HG03342 (cell line): ENCODE measurements at regions not wholly inside any gene's neighbourhood (a gene's known extent, or its start where the extent isn't known, plus 50 kb on each side); places are given as distances from the start of the nearest gene placed in this dataset.

Experiments used
- ATAC-seq: cut with Tn5 transposase; IDR thresholded peaks from one replicate; pipeline ENCODE4 v1.9.1; 2021; ENCODE audit warnings: mild to moderate bottlenecking, moderate library complexity; ENCODE audit not compliant: unreplicated experiment

DNA sequence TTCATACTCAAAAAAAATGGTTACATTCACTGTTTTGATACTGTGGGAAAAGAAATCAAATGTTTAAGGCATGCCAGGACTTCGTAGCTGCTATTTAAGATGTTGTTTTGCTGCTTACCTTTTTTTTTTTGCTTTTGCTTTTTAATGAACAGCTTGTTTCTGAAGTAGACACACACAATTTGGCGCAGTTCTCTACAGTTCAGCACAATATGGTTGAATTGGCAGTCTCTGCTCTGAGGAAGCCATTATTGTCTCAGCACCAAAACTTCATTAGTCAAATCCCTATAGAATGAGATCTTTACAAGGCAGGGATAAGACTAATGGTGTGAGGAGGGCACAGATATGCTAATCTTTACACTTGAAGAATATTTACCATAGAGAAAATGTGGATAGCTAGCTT, 197.6 kb downstream of the SLITRK5 start:
- no peak for ATAC-seq

DNA sequence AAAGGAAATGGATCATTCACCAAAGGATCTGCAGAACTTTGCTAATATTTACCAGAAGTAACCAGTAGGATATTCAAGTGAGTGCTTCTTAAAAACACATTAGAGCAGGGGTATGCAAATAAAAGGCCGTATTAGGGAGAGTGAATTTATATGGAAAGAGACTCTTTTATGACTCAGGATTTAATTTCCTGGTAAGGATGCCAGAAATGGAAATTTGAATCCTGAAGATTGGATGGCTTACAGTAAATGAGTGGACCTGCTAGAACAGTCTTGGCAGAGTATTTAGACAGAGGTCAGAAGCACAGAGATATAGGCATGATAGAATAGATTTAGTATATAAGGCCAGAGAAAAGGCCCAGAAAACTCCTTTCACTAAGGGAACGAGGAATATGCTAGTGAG, 201.6 kb downstream of the SLITRK5 start:
- no peak for ATAC-seq

DNA sequence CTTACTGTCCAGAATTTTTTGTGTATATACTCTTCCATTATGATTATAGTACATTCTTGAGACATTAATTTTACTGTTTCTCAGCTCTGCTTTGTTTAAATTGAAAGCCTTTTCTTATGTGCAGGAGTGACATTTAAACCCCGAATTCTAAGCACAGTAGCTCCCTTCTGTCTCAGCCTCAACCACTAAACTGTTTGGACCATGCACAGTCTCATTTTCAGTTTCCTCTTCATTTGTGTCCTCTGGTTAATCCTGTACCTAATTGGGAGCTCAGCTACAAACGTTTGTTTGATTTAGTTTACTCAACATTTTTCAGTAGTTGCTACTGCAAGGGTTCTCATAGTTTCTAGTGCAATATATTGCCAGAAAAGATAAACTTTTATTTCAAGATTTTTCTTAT, 206.3 kb downstream of the SLITRK5 start:
- ATAC-seq, result no peak

DNA sequence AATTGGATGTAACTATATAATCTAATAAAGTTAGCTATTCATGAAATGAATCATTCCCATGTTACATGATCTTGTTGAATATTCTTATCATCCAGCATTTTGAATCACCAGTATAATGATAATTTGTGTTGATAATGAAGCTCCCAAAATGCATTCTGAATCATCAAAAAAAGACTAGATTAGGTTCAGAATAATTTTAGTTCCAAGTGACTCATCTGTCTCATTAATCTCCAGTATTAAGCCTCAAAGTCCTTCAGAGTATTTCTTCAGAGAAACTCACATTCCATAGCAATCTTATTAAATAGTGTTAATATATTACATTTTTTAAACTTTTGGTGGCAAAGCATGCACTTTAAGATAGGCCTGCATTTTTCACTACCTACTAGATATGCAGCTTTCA, 207.5 kb downstream of the SLITRK5 start:
- no peak for ATAC-seq

DNA sequence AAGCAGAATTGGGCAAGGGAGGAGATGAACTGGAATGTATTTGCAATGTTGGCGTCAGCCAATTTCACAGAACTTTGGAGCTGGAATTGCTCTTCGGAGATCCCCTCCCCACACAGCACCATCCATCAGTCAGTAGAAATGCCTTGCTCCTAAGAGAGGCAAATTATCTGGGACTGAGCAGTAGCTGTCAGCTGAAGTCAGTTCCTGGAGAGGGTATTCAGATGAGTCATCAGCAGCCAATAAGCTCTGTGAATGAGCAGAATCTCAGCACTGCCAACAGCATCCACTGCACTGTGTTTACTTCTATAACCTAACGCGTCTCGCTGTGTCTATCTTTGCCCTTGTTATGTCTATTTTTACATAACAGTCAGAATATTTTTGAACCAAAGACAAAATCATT, 213.7 kb downstream of the SLITRK5 start:
- ATAC-seq, result no peak

DNA sequence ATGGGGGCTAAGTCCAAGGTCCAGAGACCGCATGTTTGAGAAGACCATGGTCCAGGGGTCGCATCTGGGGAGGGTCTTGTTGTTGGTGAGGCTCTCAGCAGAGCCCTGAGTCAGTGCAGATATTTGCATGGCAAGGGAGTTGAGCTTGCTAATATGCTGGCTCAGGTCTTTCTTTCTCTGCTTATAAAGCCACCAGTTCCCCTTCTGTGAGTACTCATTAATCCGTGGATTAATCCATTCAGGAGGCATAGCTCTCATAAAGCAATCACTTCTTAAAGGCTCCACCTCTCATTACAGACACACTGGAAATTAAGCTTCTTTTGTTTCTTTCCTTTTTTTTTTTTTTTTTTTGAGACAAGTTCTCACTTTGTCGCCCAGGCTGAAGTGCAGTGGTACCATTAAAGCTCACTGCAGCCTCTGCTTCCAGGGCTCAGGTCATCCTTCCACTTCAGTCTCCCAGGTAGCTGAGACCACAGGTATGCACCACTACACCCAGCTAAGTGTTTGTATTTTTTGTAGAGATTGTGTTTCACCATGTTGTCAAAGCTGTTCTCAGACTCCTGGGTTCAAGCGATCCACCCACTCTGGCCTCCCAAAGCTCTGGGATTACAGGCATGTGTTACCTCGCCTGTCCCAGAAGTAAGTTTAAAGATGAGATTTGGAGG, 216.4 kb downstream of the SLITRK5 start:
- ATAC-seq, result no peak

DNA sequence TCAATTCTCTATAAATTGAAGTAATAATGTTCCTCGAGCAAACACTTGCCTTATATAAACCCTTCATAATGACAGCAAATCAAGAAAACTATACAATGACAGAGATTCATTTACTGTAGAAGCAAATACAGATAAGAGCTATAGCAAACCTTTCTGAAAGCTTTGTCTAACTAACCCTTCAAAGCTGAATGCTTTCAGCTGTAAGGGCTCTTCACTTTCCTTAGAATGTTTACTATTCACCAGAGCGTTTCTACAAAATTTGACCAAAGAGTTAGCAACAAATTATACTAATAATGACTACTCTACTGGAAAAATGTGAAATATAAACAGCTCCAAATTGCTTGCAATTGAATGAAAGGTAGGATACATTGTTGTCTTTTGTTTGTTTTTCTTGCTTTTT, 218.1 kb downstream of the SLITRK5 start:
- ATAC-seq, result no peak

DNA sequence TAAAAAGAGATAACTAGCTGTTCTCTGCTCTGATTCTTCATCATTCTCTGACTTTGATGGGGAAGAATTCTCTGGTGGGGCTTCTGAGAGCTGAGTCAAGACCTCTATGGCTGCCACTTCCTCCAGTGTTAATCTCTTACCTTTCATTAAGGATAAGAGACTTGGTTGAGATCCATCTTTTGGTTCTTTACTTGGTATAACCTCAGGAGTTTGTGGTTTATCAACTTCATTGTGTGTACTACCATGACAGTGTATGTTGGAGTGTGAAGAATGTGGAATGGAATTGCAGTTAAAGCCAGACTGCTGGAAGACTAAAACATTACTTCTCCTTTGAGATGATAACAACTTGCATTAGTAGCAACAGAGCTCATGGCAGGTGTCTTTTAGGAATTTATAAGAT, 222.0 kb downstream of the SLITRK5 start:
- ATAC-seq, result no peak

DNA sequence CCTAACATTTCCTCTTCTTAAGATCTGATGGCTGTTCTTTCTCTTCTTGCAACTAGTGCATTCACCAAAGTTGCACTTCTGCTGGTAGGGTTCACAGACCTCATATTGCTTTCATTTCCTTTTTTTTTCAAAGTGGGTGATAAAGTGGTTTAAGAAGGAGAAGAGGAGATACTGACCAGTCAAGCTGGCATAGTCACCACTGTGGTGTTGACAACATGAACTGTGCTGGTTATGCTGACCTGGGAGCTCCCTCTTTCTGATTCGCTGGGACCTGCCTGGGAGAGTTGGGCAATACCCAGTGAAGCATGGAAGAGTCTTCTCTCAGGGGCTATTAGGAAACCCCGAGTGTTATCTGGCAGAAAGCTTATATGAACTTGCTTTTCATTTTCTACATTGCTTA, 222.9 kb downstream of the SLITRK5 start:
- ATAC-seq, result no peak

DNA sequence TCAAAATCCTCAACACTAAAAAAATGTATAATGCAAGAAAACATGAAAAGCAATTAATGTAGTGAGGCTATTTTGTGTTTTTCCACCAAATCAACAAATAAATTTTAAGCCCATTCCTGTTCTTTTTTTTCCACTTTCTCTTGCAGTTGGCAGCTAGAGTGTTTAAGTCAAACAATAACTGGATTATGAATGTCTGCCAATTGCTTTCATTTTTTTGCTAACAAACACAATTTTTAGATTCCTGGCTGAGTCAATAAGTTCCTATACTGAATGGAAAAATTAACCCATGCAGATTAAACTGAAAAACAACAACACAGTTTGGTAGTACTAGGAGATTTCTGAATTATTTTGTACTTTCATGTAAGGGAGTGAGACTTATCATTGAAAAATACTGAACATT, 232.4 kb downstream of the SLITRK5 start:
- no peak for ATAC-seq

DNA sequence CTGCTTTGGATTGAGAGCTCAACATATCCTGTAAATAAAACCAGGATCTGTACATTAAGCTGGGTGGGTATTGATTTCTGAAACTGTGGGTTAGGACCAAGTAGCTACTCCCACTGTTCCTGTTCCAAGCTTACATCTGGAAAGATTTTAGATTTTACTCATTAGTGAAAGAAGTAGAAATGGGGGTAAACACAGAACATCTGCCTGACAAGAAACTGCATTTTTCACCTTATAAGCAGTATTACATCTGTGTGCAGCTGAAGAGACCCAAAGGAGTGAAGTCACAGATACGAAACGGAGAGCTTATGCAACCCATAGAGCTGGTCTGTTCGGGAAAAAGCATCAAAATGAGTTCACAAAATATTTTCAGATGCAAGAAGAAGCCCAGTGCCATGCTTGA, 235.2 kb downstream of the SLITRK5 start:
- no peak for ATAC-seq

DNA sequence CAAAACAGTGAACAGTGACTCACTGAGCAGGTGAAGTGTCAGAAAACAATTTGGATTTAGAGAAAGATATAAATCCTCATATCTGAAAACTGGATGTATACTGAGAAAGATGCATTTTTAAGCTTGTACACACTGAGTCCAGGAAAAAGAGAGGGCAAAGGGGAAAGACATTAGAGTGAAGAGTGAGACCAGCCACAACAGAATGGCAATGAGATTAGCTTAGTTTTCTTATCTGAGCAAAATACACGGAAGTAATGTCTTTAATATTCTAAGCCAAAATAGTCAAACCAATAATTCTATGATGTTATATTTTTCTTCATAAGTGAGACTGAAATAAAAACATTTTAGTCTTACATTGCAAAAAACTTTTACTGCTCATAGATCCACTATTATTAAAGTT, 236.0 kb downstream of the SLITRK5 start:
- no peak for ATAC-seq

DNA sequence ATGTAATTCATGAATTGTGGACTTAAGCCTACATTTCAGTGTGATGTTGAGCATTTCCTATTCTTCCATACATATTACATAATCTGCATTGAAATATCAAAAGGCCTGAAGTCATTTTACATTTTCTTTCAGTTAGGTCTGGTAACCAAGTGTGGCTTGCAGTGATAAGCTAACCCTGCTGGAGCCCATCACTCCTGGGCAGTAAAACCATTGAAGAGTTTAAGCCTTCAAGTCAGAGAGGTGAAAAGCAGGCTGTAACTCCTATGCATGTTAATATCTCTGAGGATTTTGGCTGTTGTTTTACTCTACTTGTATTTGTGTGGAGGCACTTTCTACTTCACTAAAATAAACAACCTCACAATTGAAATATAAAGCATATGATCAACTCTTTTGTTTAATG, 248.8 kb downstream of the SLITRK5 start:
- ATAC-seq, result no peak

DNA sequence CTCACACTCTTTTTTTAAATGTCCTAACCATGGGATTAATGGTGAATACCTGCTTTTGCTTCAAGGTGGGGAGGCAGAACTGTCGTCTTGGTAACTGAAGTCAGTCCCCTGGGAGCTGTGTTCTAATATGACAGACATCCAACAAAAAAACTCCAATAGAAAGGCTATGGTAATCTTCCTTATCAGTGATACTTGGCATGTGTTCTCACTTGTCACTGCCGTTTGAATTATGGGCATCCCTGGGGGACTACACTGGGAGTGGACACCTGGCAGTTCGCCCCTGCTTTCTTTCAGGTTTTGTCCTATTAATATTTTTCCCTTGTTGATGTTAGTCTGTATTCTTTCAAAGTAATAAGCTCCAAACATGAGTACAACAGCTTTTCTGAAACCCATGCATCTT, 252.6 kb downstream of the SLITRK5 start:
- no peak for ATAC-seq

DNA sequence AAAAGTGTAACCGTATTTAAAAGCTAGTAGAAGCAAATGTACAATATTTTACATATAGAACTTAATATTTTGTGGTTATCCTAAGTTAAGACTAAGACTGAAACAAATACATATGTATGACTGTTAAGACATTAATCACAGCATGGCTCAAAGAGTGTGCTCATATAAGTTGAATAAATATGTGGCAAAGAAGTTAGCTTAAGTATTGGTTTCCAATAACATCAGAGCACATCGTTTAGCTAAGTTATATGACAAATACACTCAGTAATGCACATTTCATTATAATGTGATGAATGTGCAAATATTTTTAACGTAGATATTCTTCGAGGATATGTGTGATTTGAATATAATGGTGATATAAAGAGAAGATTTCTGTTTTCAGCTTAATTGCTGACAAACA, 253.8 kb downstream of the SLITRK5 start:
- no peak for ATAC-seq

DNA sequence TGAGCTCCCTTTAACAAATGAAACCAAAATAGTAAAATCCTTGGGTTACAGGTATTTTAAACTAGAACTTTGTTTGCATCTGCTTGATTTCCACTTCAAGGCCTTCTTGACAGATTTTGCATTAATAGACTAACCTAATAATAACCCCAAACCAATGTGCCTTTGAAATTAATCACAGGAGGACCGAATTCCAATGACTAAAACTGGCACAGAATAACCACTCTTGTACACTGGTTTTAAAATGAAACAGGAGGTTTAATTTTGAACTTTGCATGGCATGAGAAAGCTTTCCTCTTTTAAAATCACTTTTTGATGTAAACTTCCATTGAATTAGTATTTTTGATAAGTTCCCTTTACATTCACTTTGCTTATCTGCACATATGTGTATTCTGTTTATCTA, 269.6 kb downstream of the SLITRK5 start:
- no peak for ATAC-seq

DNA sequence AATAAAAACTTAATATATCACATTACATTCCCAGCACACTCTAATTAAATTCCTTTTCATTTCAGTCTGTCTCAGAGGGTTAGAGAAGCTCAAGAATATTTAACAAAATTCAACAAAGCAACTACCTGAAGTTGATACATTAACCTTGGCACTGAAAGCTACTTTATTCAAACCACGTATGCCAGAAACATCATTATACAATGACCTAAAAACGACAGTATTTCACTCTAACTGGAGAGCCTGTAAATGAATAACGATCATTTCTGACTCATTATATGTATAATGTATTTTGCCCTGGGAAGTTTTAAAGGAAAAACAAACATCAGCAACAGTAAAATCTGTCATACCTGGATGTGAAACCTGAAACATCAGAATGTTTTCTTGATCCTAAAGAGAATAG, 270.1 kb downstream of the SLITRK5 start:
- no peak for ATAC-seq

DNA sequence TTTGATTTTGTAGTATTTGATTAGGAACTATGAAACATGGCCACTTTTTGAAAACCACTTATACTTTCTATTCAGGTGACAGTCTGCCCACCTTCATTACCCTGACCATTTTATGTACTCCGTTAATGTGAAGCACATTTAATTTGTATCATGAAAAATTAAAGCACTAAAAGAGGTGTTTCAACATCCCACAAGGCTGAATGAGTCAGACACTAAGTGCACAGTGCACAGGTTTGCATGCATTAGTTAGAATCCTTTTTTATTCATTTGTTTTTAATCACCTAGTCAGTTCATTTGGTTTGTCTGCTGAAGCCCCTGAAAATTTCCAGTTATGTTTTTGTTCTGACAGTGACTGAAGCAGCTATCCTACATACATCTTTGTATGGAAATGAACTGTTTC, 271.0 kb downstream of the SLITRK5 start:
- no peak for ATAC-seq

DNA sequence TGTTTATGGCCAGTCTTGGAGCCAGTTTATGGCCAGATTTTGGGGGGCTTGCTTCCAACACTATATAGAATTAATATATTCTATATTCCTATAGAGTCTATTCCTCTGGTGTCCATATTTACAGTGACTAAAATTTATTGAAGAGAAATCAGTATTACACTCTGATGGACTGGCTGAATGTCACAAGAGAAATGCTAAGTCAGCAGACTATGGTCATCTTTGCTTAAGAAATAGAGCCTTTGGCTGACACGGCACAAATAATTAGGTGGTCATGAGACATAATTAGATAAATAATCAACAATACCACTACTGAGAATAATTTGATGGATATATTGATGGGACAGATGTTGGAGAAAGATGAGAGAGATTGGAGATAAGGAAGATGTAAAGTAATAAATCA, 272.9 kb downstream of the SLITRK5 start:
- ATAC-seq, result no peak

DNA sequence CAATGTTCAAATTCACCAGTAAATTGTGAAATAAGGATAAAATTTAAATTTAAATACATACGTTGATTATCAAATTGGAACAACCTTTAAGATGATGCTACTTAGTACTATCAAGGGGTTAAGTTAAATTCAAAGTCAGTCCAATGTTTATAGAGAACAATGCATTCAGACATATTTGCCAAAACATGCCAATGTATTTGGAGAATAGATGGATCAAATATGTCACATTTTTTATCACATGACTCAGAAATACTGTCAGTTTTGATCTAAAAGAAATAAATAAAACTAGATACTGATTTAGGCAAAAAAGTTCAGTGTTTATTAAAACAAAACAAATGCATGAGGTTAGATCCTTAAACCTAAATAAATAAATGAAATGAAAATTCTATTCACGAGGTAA, 281.2 kb downstream of the SLITRK5 start:
- ATAC-seq, result no peak

DNA sequence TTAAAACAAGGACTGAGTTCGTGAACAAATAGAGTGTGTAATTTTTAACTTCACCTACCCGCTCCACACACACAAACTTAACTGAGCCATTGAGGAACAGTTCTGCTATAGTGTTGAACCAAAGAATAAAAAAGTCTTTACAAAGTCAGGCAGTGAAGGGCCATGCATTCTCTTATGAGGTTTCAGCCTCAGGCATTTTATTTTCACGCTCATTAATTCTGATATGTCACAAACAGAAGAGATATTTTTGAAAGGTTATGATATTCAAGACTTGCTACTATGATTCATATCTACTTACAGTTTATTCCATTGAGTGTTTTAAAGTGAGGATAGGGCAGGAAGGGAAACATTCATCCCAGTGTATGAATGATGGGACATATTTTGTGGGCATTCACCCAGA, 282.2 kb downstream of the SLITRK5 start:
- no peak for ATAC-seq

DNA sequence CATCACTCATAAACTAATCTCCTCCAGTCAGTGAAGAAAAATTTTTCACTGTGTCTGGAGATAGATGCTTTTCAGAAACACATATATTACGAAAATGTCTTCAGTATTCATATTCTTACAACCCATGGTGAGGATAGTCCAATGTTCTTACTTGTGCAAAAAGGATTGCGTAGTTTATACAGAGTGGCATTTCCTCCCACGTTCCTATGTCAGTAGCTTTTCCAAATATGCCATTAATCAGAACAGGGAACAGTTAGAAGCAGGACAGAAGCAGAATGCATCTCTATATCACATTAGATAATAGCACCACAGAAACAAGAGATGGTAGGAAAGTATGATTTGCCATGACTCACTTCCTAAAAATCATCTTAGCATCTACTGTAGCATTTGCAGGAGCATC, 282.9 kb downstream of the SLITRK5 start:
- ATAC-seq, result no peak

DNA sequence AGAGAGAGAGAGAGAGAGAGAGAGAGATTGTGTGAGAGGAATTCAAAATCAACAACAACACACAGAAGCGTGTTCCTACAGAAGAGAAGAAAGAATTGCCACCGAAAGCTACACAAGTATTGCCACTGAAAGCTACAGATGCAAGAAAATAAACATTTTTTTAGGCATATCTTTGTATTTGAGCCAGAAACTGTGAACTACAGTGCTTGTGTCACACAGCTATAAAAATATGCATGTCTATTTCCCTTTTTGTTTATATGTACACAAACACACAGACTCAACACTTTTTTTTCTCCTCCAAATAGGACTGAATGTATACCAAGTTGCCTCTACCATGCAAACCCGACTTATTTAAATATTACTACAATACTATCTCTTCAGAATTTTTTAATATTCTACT, 290.4 kb downstream of the SLITRK5 start:
- no peak for ATAC-seq

DNA sequence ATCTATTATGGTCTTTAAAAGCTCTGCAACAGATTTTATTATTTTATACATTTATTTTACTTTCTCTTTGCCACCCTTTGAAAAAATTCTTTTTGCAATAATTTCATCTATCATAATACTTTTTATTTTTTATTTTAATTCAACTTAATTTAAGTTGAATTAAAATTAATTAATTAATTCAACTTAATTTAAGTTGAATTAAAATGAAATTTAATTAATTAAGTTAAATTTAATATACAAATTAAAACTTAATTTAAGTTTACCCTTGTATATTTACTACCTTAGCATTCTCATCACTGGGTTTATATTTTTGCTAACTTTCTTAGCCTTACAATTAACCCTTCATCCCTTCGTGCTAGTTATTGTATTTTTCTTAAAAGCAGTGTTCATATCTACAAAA, 301.4 kb downstream of the SLITRK5 start:
- ATAC-seq, result no peak
